H4 (cell line): ENCODE measurements at regions not wholly inside any gene's neighbourhood (a gene's known extent, or its start where the extent isn't known, plus 50 kb on each side); places are given as distances from the start of the nearest gene placed in this dataset.
"Not testable (repeated sequence)": the region's sequence is repeated elsewhere in the genome, so short reads cannot be mapped to it uniquely, and the experiment has no call there.

ENCODE experiments used
- DNase-seq: peaks from one replicate; pipeline ENCODE4 v3.0.0-alpha.2; 2015; ENCODE audit warnings: low spot score

- DNase-seq, result no peak
These were observed 833.4 kb upstream of the ATXN8OS start for GRCh38 chr13:69274231-69274630.

- no peak for DNase-seq
These were observed 843.0 kb upstream of the ATXN8OS start for GRCh38 chr13:69264362-69265334.

GRCh38 chr13:69243366-69243765 lies 864.3 kb upstream of the ATXN8OS start:
- DNase-seq, result no peak

- DNase-seq, result no peak
These were observed 873.5 kb upstream of the ATXN8OS start for GRCh38 chr13:69234171-69234570.

- DNase-seq, result no peak
These were observed 881.2 kb upstream of the ATXN8OS start for GRCh38 chr13:69226427-69226826.

- not testable (repeated sequence) for DNase-seq
These were observed 885.8 kb upstream of the ATXN8OS start for GRCh38 chr13:69221633-69222498.

- DNase-seq, result no peak
These were observed 894.2 kb upstream of the ATXN8OS start for GRCh38 chr13:69213396-69213795.

- no peak for DNase-seq
These were observed 903.0 kb upstream of the ATXN8OS start for GRCh38 chr13:69204620-69205019.

GRCh38 chr13:69202996-69203395 lies 904.6 kb upstream of the ATXN8OS start:
- DNase-seq, result no peak

GRCh38 chr13:69199664-69200063 lies 908.0 kb upstream of the ATXN8OS start:
- DNase-seq, result no peak

GRCh38 chr13:69198706-69199105 lies 908.9 kb upstream of the ATXN8OS start:
- no peak for DNase-seq

GRCh38 chr13:69194130-69194529 lies 913.5 kb upstream of the ATXN8OS start:
- no peak for DNase-seq

GRCh38 chr13:69180034-69180433 lies 927.6 kb upstream of the ATXN8OS start:
- no peak for DNase-seq

GRCh38 chr13:69178000-69178399 lies 929.6 kb upstream of the ATXN8OS start:
- no peak for DNase-seq

GRCh38 chr13:69168436-69168835 lies 939.2 kb upstream of the ATXN8OS start:
- DNase-seq, result no peak

GRCh38 chr13:69155136-69155535 lies 952.5 kb upstream of the ATXN8OS start:
- DNase-seq, result no peak

GRCh38 chr13:69142101-69142500 lies 965.5 kb upstream of the ATXN8OS start:
- no peak for DNase-seq

GRCh38 chr13:69124996-69125395 lies 982.6 kb upstream of the ATXN8OS start:
- DNase-seq, result no peak

- DNase-seq, result no peak
These were observed 997.6 kb upstream of the ATXN8OS start for GRCh38 chr13:69109891-69110525.

- no peak for DNase-seq
These were observed 999.1 kb upstream of the ATXN8OS start for GRCh38 chr13:69108486-69108885.

- no peak for DNase-seq
These were observed 1000.2 kb upstream of the ATXN8OS start for GRCh38 chr13:69107436-69107835.

GRCh38 chr13:69101841-69102240 lies 1005.8 kb upstream of the ATXN8OS start:
- DNase-seq, result no peak
